Epithelial cell of proximal tubule (primary cell): ENCODE measurements at regions not wholly inside any gene's neighbourhood (a gene's known extent, or its start where the extent isn't known, plus 50 kb on each side); places are given as distances from the start of the nearest gene placed in this dataset.

Experiments used
- DNase-seq: peaks from one replicate; pipeline ENCODE4 v3.0.0-alpha.2; 2011; ENCODE audit warnings: low read depth
- H3K4me3 ChIP-seq: 2 replicates; pipeline ENCODE4 v1.5.1; 2011; ENCODE audit warnings: low read depth, mild to moderate bottlenecking, low read length
- CTCF ChIP-seq: conservative IDR thresholded peaks from 2 replicates; pipeline ENCODE4 v1.5.1; 2012; ENCODE audit warnings: low read depth, mild to moderate bottlenecking, low read length

- no peak overlapping the region for H3K4me3 ChIP-seq
- no peak for DNase-seq
- no peak for TF ChIP-seq CTCF
Observed at GRCh38 chr6:164195278-164195941, 780.9 kb downstream of the QKI start.

- no peak overlapping the region for H3K4me3 ChIP-seq
- TF ChIP-seq CTCF = no peak
- DNase-seq = no peak
Observed at GRCh38 chr6:164188861-164189260, 774.3 kb downstream of the QKI start.

- no peak for TF ChIP-seq CTCF
- no peak overlapping the region for H3K4me3 ChIP-seq
- DNase-seq = no peak
Observed at GRCh38 chr6:164185471-164185871, 771.0 kb downstream of the QKI start.

- no peak overlapping the region for H3K4me3 ChIP-seq
- no peak for DNase-seq
- no peak for TF ChIP-seq CTCF
Observed at GRCh38 chr6:164184410-164184809, 769.9 kb downstream of the QKI start.

GRCh38 chr6:164183556-164184123 lies 769.1 kb downstream of the QKI start:
- DNase-seq = no peak
- H3K4me3 ChIP-seq = no peak overlapping the region
- TF ChIP-seq CTCF = no peak

DNA sequence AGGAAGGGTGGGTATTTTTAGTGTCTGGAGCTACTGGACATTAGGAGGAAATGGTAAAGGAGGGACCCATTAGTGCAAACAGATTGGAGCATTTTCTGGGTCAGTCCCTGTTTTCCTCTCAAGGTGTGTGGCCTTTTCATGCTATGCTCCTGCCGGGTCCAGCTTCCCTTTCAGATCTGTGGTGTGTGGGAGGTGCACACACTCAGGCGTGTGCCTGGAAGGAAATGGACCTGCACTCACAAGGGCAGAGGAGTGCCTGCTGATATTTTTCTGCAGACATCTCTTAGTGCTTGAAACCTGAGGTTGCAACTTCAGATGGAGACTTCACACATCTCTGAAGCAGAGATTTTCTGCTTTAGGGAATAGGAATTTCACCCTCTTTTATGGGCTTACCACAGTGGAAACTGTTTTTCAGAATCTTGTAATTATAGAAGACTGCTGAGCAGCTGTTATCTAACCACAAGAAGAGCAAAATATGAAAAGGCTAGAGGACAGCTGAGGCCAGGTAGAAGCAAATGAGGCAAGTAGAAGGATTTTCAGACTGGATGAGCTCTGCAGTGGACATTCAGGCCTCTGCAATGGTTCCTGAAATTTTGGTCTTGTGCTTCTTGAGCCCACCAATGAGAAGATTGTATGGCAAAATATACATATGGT lies 764.3 kb downstream of the QKI start:
- no peak overlapping the region for H3K4me3 ChIP-seq
- no peak for DNase-seq
- TF ChIP-seq CTCF = no peak
